ENCODE measurements at regions not wholly inside any gene's neighbourhood (a gene's known extent, or its start where the extent isn't known, plus 50 kb on each side); places are given as distances from the start of the nearest gene placed in this dataset.

DNA sequence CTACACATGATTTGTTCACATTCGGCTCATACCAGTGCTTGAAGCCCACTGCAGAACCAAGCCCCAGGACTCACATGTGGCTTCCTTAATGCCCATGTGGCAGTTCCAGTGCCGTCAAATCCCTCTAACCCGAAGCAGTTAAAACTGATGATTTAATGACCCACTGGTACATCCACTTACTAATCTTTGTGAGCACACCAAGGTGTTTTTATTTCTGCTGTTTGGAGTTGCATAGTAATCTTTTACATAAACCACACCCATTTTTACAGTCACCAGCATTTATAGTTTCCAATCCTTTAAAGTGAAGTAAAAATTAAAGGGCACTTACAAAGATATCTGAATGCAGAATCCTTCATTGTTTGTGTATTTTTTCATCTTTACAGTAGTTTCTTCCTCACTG lies 232.0 kb downstream of the ANKRD60 start:
- no peak overlapping the region for H3K4me3 ChIP-seq
- peaks cover 0 to 12% (median 5%) of the 10 kb centered on the region in 4 donors for H3K4me1 ChIP-seq
- no peak for DNase-seq
- WGBS, 5 donors, result 73 to 80% (median 79%) methylated on average over 3 of the region's 3 CpGs
- H3K27me3 ChIP-seq, result peaks cover 0 to 26% (median 0%) of the 10 kb centered on the region in 3 donors
- TF ChIP-seq POLR2A (IDR thresholded peaks at IDR 0.05) (no peak), CTCF (IDR thresholded peaks at IDR 0.05) (no peak), EP300 (IDR thresholded peaks at IDR 0.05) (no peak), POLR2AphosphoS5 (IDR thresholded peaks at IDR 0.05) (no peak)
- no peaks in the 10 kb centered on the region for H3K36me3 ChIP-seq
- H3K27ac ChIP-seq, result no peak overlapping the region
- no peaks in the 10 kb centered on the region for H3K9me3 ChIP-seq
- intact Hi-C loops (cut with DNase I; ENCODE audit: low total_unique reads), result no loop called here

GRCh38 chr20:57995381-57995977 lies 233.0 kb downstream of the ANKRD60 start:
- Histone ChIP-seq H3K9me3 (no peaks in the 10 kb centered on the region), H3K4me3 (no peak overlapping the region), H3K27me3 (peaks cover 0 to 27% (median 0%) of the 10 kb centered on the region in 3 donors), H3K27ac (no peak overlapping the region), H3K4me1 (peaks cover 0 to 12% (median 5%) of the 10 kb centered on the region in 4 donors), H3K36me3 (no peaks in the 10 kb centered on the region)
- WGBS, 5 donors, result 77 to 87% (median 81%) methylated on average over 8 of the region's 8 CpGs
- intact Hi-C loops (cut with DNase I; ENCODE audit: low total_unique reads), result no loop called here
- DNase-seq, result no peak
- TF ChIP-seq POLR2A (IDR thresholded peaks at IDR 0.05), result no peak
- no peak for TF ChIP-seq POLR2AphosphoS5 (IDR thresholded peaks at IDR 0.05)
- TF ChIP-seq CTCF (IDR thresholded peaks at IDR 0.05), result no peak
- no peak for TF ChIP-seq EP300 (IDR thresholded peaks at IDR 0.05)

GRCh38 chr20:57993716-57994431 lies 234.6 kb downstream of the ANKRD60 start:
- H3K27me3 ChIP-seq, result peaks cover 0 to 24% (median 0%) of the 10 kb centered on the region in 3 donors
- H3K27ac ChIP-seq, result no peak overlapping the region
- DNase-seq, result no peak
- H3K4me1 ChIP-seq, result peaks cover 0 to 1% (median 0%) of the 10 kb centered on the region in 4 donors
- H3K36me3 ChIP-seq, result no peaks in the 10 kb centered on the region
- H3K9me3 ChIP-seq, result no peaks in the 10 kb centered on the region
- H3K4me3 ChIP-seq, result no peak overlapping the region
- WGBS, 5 donors, result 71 to 85% (median 81%) methylated on average over 16 to 19 of the region's 19 CpGs
- intact Hi-C loops (cut with DNase I; ENCODE audit: low total_unique reads), result no loop called here
- TF ChIP-seq POLR2AphosphoS5 (IDR thresholded peaks at IDR 0.05) (no peak), EP300 (IDR thresholded peaks at IDR 0.05) (no peak), CTCF (IDR thresholded peaks at IDR 0.05) (no peak), POLR2A (IDR thresholded peaks at IDR 0.05) (no peak)

- Histone ChIP-seq H3K36me3 (no peaks in the 10 kb centered on the region), H3K27ac (no peak overlapping the region), H3K9me3 (no peaks in the 10 kb centered on the region), H3K4me3 (no peak overlapping the region), H3K27me3 (peaks cover 0 to 19% (median 0%) of the 10 kb centered on the region in 3 donors), H3K4me1 (no peaks in the 10 kb centered on the region)
- TF ChIP-seq CTCF (IDR thresholded peaks at IDR 0.05) (no peak), POLR2AphosphoS5 (IDR thresholded peaks at IDR 0.05) (no peak), EP300 (IDR thresholded peaks at IDR 0.05) (no peak), POLR2A (IDR thresholded peaks at IDR 0.05) (no peak)
- no peak for DNase-seq
- intact Hi-C loops (cut with DNase I; ENCODE audit: low total_unique reads), result no loop called here
- 80 to 89% (median 86%) methylated on average over 11 to 14 of the region's 14 CpGs for WGBS, 5 donors
These were observed 237.1 kb downstream of the ANKRD60 start for GRCh38 chr20:57991211-57991881.
